IPS DF 4.7 (cell line): ENCODE measurements at regions not wholly inside any gene's neighbourhood (a gene's known extent, or its start where the extent isn't known, plus 50 kb on each side); places are given as distances from the start of the nearest gene placed in this dataset.

ENCODE experiments used
- DNase-seq: peaks from one replicate; pipeline ENCODE4 v3.0.0-alpha.2; 2013; ENCODE audit warnings: low spot score; ENCODE audit errors: extremely low read depth

GRCh38 chr21:27493542-27493941 lies 526.7 kb upstream of the ADAMTS5 start:
- DNase-seq = no peak

- DNase-seq = no peak
Observed at GRCh38 chr21:27487676-27488075, 520.8 kb upstream of the ADAMTS5 start.

GRCh38 chr21:27480841-27481261 lies 514.0 kb upstream of the ADAMTS5 start:
- DNase-seq = no peak

- DNase-seq = no peak
Observed at GRCh38 chr21:27477296-27477695, 510.4 kb upstream of the ADAMTS5 start.

GRCh38 chr21:27476696-27477095 lies 509.8 kb upstream of the ADAMTS5 start:
- DNase-seq = no peak

GRCh38 chr21:27475363-27475955 lies 508.6 kb upstream of the ADAMTS5 start:
- no peak for DNase-seq

GRCh38 chr21:27467366-27467765 lies 500.5 kb upstream of the ADAMTS5 start:
- no peak for DNase-seq

GRCh38 chr21:27466140-27466539 lies 499.3 kb upstream of the ADAMTS5 start:
- peak; percentile 9 for DNase-seq

- DNase-seq = no peak
Observed at GRCh38 chr21:27464648-27465047, 497.8 kb upstream of the ADAMTS5 start.

GRCh38 chr21:27462726-27463125 lies 495.8 kb upstream of the ADAMTS5 start:
- no peak for DNase-seq

GRCh38 chr21:27454234-27454633 lies 487.3 kb upstream of the ADAMTS5 start:
- DNase-seq = no peak

- no peak for DNase-seq
Observed at GRCh38 chr21:27451116-27451515, 484.2 kb upstream of the ADAMTS5 start.

GRCh38 chr21:27450216-27450615 lies 483.3 kb upstream of the ADAMTS5 start:
- DNase-seq = no peak

GRCh38 chr21:27448960-27449359 lies 482.1 kb upstream of the ADAMTS5 start:
- DNase-seq = no peak

GRCh38 chr21:27447843-27448242 lies 481.0 kb upstream of the ADAMTS5 start:
- DNase-seq = no peak

GRCh38 chr21:27429710-27430341 lies 462.9 kb upstream of the ADAMTS5 start:
- no peak for DNase-seq

- DNase-seq = no peak
Observed at GRCh38 chr21:27426196-27426595, 459.3 kb upstream of the ADAMTS5 start.

- no peak for DNase-seq
Observed at GRCh38 chr21:27425574-27425973, 458.7 kb upstream of the ADAMTS5 start.

- DNase-seq = peak; percentile 30
Observed at GRCh38 chr21:27425172-27425571, 458.3 kb upstream of the ADAMTS5 start.

GRCh38 chr21:27424601-27425000 lies 457.7 kb upstream of the ADAMTS5 start:
- DNase-seq = no peak

- peak; percentile 49 for DNase-seq
Observed at GRCh38 chr21:27423906-27424595, 457.2 kb upstream of the ADAMTS5 start.

- no peak for DNase-seq
Observed at GRCh38 chr21:27423038-27423437, 456.1 kb upstream of the ADAMTS5 start.

- DNase-seq = no peak
Observed at GRCh38 chr21:27422435-27422834, 455.5 kb upstream of the ADAMTS5 start.
